Mesenchymal stem cell (in vitro differentiated cells and primary cell): ENCODE measurements at regions not wholly inside any gene's neighbourhood (a gene's known extent, or its start where the extent isn't known, plus 50 kb on each side); places are given as distances from the start of the nearest gene placed in this dataset.

Source experiments
- DNase-seq: peaks from one replicate; pipeline ENCODE4 v3.0.0-alpha.2; 2013
- H2AFZ ChIP-seq: one replicate; pipeline ENCODE4 v1.6.1; 2013; ENCODE audit warnings: low read depth, mild to moderate bottlenecking, control low read depth, inconsistent platforms, low read length, moderate library complexity
- H2AK5ac ChIP-seq: 2 replicates; pipeline ENCODE4 v1.6.1; 2013; ENCODE audit warnings: low read length, moderate library complexity, mild to moderate bottlenecking, inconsistent platforms; ENCODE audit not compliant: severe bottlenecking
- H2BK120ac ChIP-seq: one replicate; pipeline ENCODE4 v1.6.1; 2013; ENCODE audit warnings: low read depth, mild to moderate bottlenecking, inconsistent platforms, low read length, moderate library complexity
- H2BK12ac ChIP-seq, 2 experiments: one replicate each; pipeline ENCODE4 v1.6.1; 2013; ENCODE audit warnings: inconsistent platforms in 2 of 2, low read length in 2 of 2, mild to moderate bottlenecking in 2 of 2, moderate library complexity in 2 of 2, control low read depth in 1 of 2
- H2BK15ac ChIP-seq: one replicate; pipeline ENCODE4 v1.6.1; 2013; ENCODE audit warnings: mild to moderate bottlenecking, low read depth, inconsistent platforms; ENCODE audit not compliant: poor library complexity, severe bottlenecking
- H2BK5ac ChIP-seq: 2 replicates; pipeline ENCODE4 v1.6.1; 2013; ENCODE audit warnings: low read depth, mild to moderate bottlenecking, low read length, control low read depth, inconsistent platforms; ENCODE audit not compliant: poor library complexity, severe bottlenecking
- H3K14ac ChIP-seq, 2 experiments: one replicate each; pipeline ENCODE4 v1.6.1; 2013; ENCODE audit warnings: inconsistent platforms in 2 of 2, low read length in 2 of 2, control low read depth in 1 of 2, mild to moderate bottlenecking in 1 of 2, moderate library complexity in 1 of 2
- H3K18ac ChIP-seq, 2 experiments: one replicate each; pipeline ENCODE4 v1.6.1; 2013; ENCODE audit warnings: inconsistent platforms in 2 of 2, low read length in 2 of 2, control low read depth in 1 of 2, low read depth in 1 of 2, mild to moderate bottlenecking in 1 of 2
- H3K23ac ChIP-seq, 2 experiments: one replicate each; pipeline ENCODE4 v1.6.1; 2013; ENCODE audit warnings: inconsistent platforms in 2 of 2, low read length in 2 of 2, mild to moderate bottlenecking in 2 of 2, moderate library complexity in 2 of 2, control low read depth in 1 of 2
- H3K27ac ChIP-seq: 2 replicates; pipeline ENCODE4 v1.5.1; 2013; ENCODE audit warnings: mild to moderate bottlenecking, moderate library complexity, low read length, control low read depth, inconsistent platforms; ENCODE audit not compliant: poor library complexity, severe bottlenecking
- H3K27me3 ChIP-seq, 2 experiments: 2 replicates each; pipeline versions ENCODE4 v1.6.1 to v1.7.0; 2013; ENCODE audit warnings: low read length in 2 of 2, mild to moderate bottlenecking in 2 of 2, moderate library complexity in 2 of 2, control low read depth in 1 of 2, inconsistent platforms in 1 of 2; ENCODE audit not compliant: control insufficient read depth in 1 of 2, insufficient read depth in 1 of 2
- H3K36me3 ChIP-seq, 2 experiments: 2 replicates each; pipeline versions ENCODE4 v1.6.1 to v1.7.0; 2013; ENCODE audit warnings: low read length in 2 of 2, control low read depth in 1 of 2, inconsistent platforms in 1 of 2, low read depth in 1 of 2, mild to moderate bottlenecking in 1 of 2; ENCODE audit not compliant: insufficient read depth in 2 of 2, control insufficient read depth in 1 of 2
- H3K4ac ChIP-seq, 2 experiments: one replicate each; pipeline ENCODE4 v1.6.1; 2013; ENCODE audit warnings: inconsistent platforms in 2 of 2, low read length in 2 of 2, mild to moderate bottlenecking in 2 of 2, moderate library complexity in 2 of 2, control low read depth in 1 of 2, low read depth in 1 of 2
- H3K4me1 ChIP-seq: 2 replicates; pipeline ENCODE4 v1.6.1; 2013; ENCODE audit warnings: low read depth, low read length, control low read depth; ENCODE audit not compliant: control insufficient read depth, insufficient read depth
- H3K4me2 ChIP-seq: 2 replicates; pipeline ENCODE4 v1.6.1; 2013; ENCODE audit warnings: low read length, mild to moderate bottlenecking, inconsistent platforms; ENCODE audit not compliant: poor library complexity, severe bottlenecking
- H3K4me3 ChIP-seq, 2 experiments: 2 replicates each; pipeline versions ENCODE4 v1.5.1 to v1.7.0; 2013; ENCODE audit warnings: low read length in 2 of 2, mild to moderate bottlenecking in 2 of 2, control low read depth in 1 of 2, low read depth in 1 of 2; ENCODE audit not compliant: insufficient read depth in 1 of 2
- H3K79me1 ChIP-seq: replicated peaks from 2 replicates; pipeline ENCODE4 v1.6.1; 2013; ENCODE audit warnings: mild to moderate bottlenecking, control low read depth, low read length, inconsistent platforms; ENCODE audit not compliant: poor library complexity, severe bottlenecking
- H3K9ac ChIP-seq: 2 replicates; pipeline ENCODE4 v1.7.0; 2013; ENCODE audit warnings: mild to moderate bottlenecking, low read length, moderate library complexity
- H3K9me3 ChIP-seq: 2 replicates; pipeline ENCODE4 v1.7.0; 2013; ENCODE audit warnings: mild to moderate bottlenecking, low read length; ENCODE audit not compliant: control insufficient read depth
- H4K8ac ChIP-seq: one replicate; pipeline ENCODE4 v1.6.1; 2013; ENCODE audit warnings: inconsistent platforms, mild to moderate bottlenecking, low read length, moderate library complexity
- H4K91ac ChIP-seq: one replicate; pipeline ENCODE4 v1.6.1; 2013; ENCODE audit warnings: mild to moderate bottlenecking, low read length, inconsistent platforms
- WGBS: methylation state at CpG from one replicate; pipeline ENCODE4 v1.1.7; 2013; ENCODE audit warnings: mixed read lengths; 5-methylcytosine and 5-hydroxymethylcytosine counted together

- no peaks in the 10 kb centered on the region for H3K27me3 ChIP-seq
- H3K23ac ChIP-seq, result no peak overlapping the region
- no peak overlapping the region for H3K18ac ChIP-seq
- no peak overlapping the region for H3K27ac ChIP-seq
- peaks cover 2% of the 10 kb centered on the region for H3K4me1 ChIP-seq
- H2AFZ ChIP-seq, result no peak overlapping the region
- no peak overlapping the region for H2BK120ac ChIP-seq
- no peak overlapping the region for H2AK5ac ChIP-seq
- no peaks in the 10 kb centered on the region for H3K36me3 ChIP-seq
- H3K9ac ChIP-seq, result no peak overlapping the region
- H3K4ac ChIP-seq, result no peak overlapping the region
- H2BK15ac ChIP-seq, result no peak overlapping the region
- H3K14ac ChIP-seq, result no peak overlapping the region
- H3K9me3 ChIP-seq, result peaks cover 5% of the 10 kb centered on the region
- no peak overlapping the region for H3K4me2 ChIP-seq
- H3K79me1 ChIP-seq, result no peaks in the 10 kb centered on the region
- no peak overlapping the region for H2BK12ac ChIP-seq
- no peak overlapping the region for H4K91ac ChIP-seq
- WGBS, result 80% methylated on average over 1 of the region's 2 CpGs
- no peak for DNase-seq
- no peak overlapping the region for H3K4me3 ChIP-seq
- H2BK5ac ChIP-seq, result no peak overlapping the region
- H4K8ac ChIP-seq, result no peak overlapping the region
These were observed 101.0 kb upstream of the HDGFL1 start for GRCh38 chr6:22468256-22468965.

- Histone ChIP-seq H3K9ac (peak overlapping the region; percentile 49), H2BK5ac (no peak overlapping the region), H3K4ac (no peak overlapping the region), H3K14ac (no peak overlapping the region), H3K23ac (no peak overlapping the region), H3K4me1 (peaks cover 2% of the 10 kb centered on the region), H3K27me3 (no peaks in the 10 kb centered on the region), H2AFZ (no peak overlapping the region), H3K27ac (no peak overlapping the region), H3K18ac (peak overlapping the region in 1 of 2 experiments; percentile 13), H3K36me3 (no peaks in the 10 kb centered on the region), H2BK12ac (no peak overlapping the region), H3K4me2 (no peak overlapping the region), H4K91ac (no peak overlapping the region), H3K79me1 (no peaks in the 10 kb centered on the region), H2BK15ac (no peak overlapping the region), H3K4me3 (peak overlapping the region in 1 of 2 experiments; percentile 48), H4K8ac (no peak overlapping the region), H2BK120ac (no peak overlapping the region), H3K9me3 (no peaks in the 10 kb centered on the region), H2AK5ac (no peak overlapping the region)
- no peak for DNase-seq
- 95% methylated on average over 5 of the region's 7 CpGs for WGBS
These were observed 98.8 kb upstream of the HDGFL1 start for GRCh38 chr6:22470454-22471131.

GRCh38 chr6:22471132-22471690 lies 98.2 kb upstream of the HDGFL1 start:
- no peaks in the 10 kb centered on the region for H3K36me3 ChIP-seq
- H3K23ac ChIP-seq, result no peak overlapping the region
- no peak overlapping the region for H4K8ac ChIP-seq
- H3K4me1 ChIP-seq, result peaks cover 2% of the 10 kb centered on the region
- no peak overlapping the region for H2BK15ac ChIP-seq
- DNase-seq, result no peak
- H3K4ac ChIP-seq, result no peak overlapping the region
- no peak overlapping the region for H3K18ac ChIP-seq
- no peak overlapping the region for H3K14ac ChIP-seq
- H3K4me2 ChIP-seq, result no peak overlapping the region
- no peak overlapping the region for H2BK5ac ChIP-seq
- no peak overlapping the region for H2AFZ ChIP-seq
- H3K27ac ChIP-seq, result no peak overlapping the region
- no peaks in the 10 kb centered on the region for H3K9me3 ChIP-seq
- H2BK120ac ChIP-seq, result no peak overlapping the region
- H3K27me3 ChIP-seq, result no peaks in the 10 kb centered on the region
- peak overlapping the region in 1 of 2 experiments; percentile 48 for H3K4me3 ChIP-seq
- H3K9ac ChIP-seq, result peak overlapping the region; percentile 49
- no peak overlapping the region for H2BK12ac ChIP-seq
- no peak overlapping the region for H2AK5ac ChIP-seq
- no peaks in the 10 kb centered on the region for H3K79me1 ChIP-seq
- WGBS, result 83% methylated on average over 2 of the region's 4 CpGs
- no peak overlapping the region for H4K91ac ChIP-seq

- Histone ChIP-seq H2BK5ac (no peak overlapping the region), H2BK120ac (no peak overlapping the region), H2AFZ (no peak overlapping the region), H3K23ac (no peak overlapping the region), H4K91ac (no peak overlapping the region), H3K79me1 (no peaks in the 10 kb centered on the region), H3K18ac (no peak overlapping the region), H3K4me1 (peaks cover 2% of the 10 kb centered on the region), H2BK12ac (no peak overlapping the region), H3K27ac (no peak overlapping the region), H3K9ac (peak overlapping the region; percentile 49), H3K9me3 (no peaks in the 10 kb centered on the region), H2BK15ac (no peak overlapping the region), H3K4ac (no peak overlapping the region), H4K8ac (no peak overlapping the region), H3K4me3 (no peak overlapping the region), H3K14ac (no peak overlapping the region), H3K4me2 (no peak overlapping the region), H2AK5ac (peak overlapping the region; percentile 50), H3K36me3 (no peaks in the 10 kb centered on the region), H3K27me3 (no peaks in the 10 kb centered on the region)
- no peak for DNase-seq
- WGBS, result 85% methylated on average over 1 of the region's 4 CpGs
These were observed 97.6 kb upstream of the HDGFL1 start for GRCh38 chr6:22471746-22472145.
